ENCODE measurements at regions not wholly inside any gene's neighbourhood (a gene's known extent, or its start where the extent isn't known, plus 50 kb on each side); places are given as distances from the start of the nearest gene placed in this dataset.

- Histone ChIP-seq H3K36me3 (replicated peaks) (no peaks in the 10 kb centered on the region), H3K4me3 (ENCODE audit: low read depth, low read length) (no peak overlapping the region), H3K27me3 (replicated peaks) (no peaks in the 10 kb centered on the region), H3K27ac (no peak overlapping the region)
- in situ Hi-C loops (cut with HindIII; ENCODE audit: low pct_ligation_motif_present, low sequenced_read_pairs), result no loop called here
- TF ChIP-seq, protein P1, sequence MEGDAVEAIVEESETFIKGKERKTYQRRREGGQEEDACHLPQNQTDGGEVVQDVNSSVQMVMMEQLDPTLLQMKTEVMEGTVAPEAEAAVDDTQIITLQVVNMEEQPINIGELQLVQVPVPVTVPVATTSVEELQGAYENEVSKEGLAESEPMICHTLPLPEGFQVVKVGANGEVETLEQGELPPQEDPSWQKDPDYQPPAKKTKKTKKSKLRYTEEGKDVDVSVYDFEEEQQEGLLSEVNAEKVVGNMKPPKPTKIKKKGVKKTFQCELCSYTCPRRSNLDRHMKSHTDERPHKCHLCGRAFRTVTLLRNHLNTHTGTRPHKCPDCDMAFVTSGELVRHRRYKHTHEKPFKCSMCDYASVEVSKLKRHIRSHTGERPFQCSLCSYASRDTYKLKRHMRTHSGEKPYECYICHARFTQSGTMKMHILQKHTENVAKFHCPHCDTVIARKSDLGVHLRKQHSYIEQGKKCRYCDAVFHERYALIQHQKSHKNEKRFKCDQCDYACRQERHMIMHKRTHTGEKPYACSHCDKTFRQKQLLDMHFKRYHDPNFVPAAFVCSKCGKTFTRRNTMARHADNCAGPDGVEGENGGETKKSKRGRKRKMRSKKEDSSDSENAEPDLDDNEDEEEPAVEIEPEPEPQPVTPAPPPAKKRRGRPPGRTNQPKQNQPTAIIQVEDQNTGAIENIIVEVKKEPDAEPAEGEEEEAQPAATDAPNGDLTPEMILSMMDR (IDR thresholded peaks at IDR 0.05; ENCODE audit: low read depth, low read length, missing control alignments), result no peak
- DNase-seq, result peak; percentile 59
These were observed 81.7 kb upstream of the SPTLC1 start for GRCh38 chr9:92196909-92197308.

DNA sequence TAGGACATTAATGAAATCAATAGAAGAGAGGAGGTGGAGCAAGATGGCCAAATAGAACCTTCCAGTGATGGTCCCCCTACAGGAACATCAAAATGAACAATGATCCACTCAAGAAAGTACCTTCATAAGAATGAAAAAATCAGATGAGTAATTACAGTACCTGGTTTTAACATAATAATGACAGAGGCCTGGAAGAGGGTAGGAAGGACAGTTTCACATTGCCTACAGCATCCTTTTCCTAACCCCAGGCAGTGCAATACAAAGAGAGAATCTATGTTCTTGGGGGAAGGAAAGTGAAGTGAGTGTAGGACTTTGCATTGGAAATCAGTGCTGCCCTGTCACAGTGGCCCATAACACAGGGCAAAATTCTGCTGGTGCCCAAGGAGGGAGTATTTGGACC lies 81.2 kb upstream of the SPTLC1 start:
- no peak for DNase-seq
- no peak overlapping the region for H3K27ac ChIP-seq
- in situ Hi-C loops (cut with HindIII; ENCODE audit: low pct_ligation_motif_present, low sequenced_read_pairs), result no loop called here
- no peaks in the 10 kb centered on the region for H3K27me3 ChIP-seq (replicated peaks)
- no peak overlapping the region for H3K4me3 ChIP-seq (ENCODE audit: low read depth, low read length)
- TF ChIP-seq, protein P1 (IDR thresholded peaks at IDR 0.05; ENCODE audit: low read depth, low read length, missing control alignments), result no peak
- H3K36me3 ChIP-seq (replicated peaks), result no peaks in the 10 kb centered on the region

DNA sequence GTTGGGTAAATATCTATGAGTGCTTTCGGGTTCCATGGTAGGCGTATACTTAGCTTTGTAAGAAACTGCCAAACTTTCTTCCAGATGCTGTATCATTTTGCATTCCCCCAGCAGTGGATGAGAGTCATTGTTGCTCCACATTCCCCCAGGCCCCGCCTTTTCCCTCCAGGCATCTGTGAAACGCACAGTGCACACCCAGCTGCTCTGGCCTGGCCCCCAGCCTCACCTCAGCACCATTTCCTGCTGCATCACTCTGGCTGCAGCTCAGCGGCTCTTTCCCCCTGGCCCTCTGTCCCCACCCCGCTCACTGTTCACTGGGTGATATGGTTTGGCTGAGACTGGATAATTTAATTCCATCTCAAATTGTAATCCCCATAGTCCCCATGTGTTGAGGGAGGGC lies 76.6 kb upstream of the SPTLC1 start:
- in situ Hi-C loops (cut with HindIII; ENCODE audit: low pct_ligation_motif_present, low sequenced_read_pairs), result no loop called here
- TF ChIP-seq, protein P1 (IDR thresholded peaks at IDR 0.05; ENCODE audit: low read depth, low read length, missing control alignments), result no peak
- Histone ChIP-seq H3K27ac (no peak overlapping the region), H3K27me3 (replicated peaks) (no peaks in the 10 kb centered on the region), H3K36me3 (replicated peaks) (no peaks in the 10 kb centered on the region), H3K4me3 (ENCODE audit: low read depth, low read length) (no peak overlapping the region)
- DNase-seq, result no peak

GRCh38 chr9:92190536-92190790 lies 75.2 kb upstream of the SPTLC1 start:
- no peak overlapping the region for H3K27ac ChIP-seq
- in situ Hi-C loops (cut with HindIII; ENCODE audit: low pct_ligation_motif_present, low sequenced_read_pairs), result no loop called here
- H3K4me3 ChIP-seq (ENCODE audit: low read depth, low read length), result no peak overlapping the region
- H3K27me3 ChIP-seq (replicated peaks), result no peaks in the 10 kb centered on the region
- TF ChIP-seq, protein P1 (IDR thresholded peaks at IDR 0.05; ENCODE audit: low read depth, low read length, missing control alignments), result no peak
- H3K36me3 ChIP-seq (replicated peaks), result no peaks in the 10 kb centered on the region
- DNase-seq, result no peak

- Histone ChIP-seq H3K27ac (no peak overlapping the region), H3K4me3 (ENCODE audit: low read depth, low read length) (no peak overlapping the region), H3K36me3 (replicated peaks) (no peaks in the 10 kb centered on the region), H3K27me3 (replicated peaks) (no peaks in the 10 kb centered on the region)
- TF ChIP-seq, protein P1 (IDR thresholded peaks at IDR 0.05; ENCODE audit: low read depth, low read length, missing control alignments), result no peak
- in situ Hi-C loops (cut with HindIII; ENCODE audit: low pct_ligation_motif_present, low sequenced_read_pairs), result no loop called here
- no peak for DNase-seq
These were observed 74.7 kb upstream of the SPTLC1 start for GRCh38 chr9:92189782-92190535.

All from brain microvascular endothelial cell (primary cell).